GM18520 (cell line): ENCODE measurements at regions not wholly inside any gene's neighbourhood (a gene's known extent, or its start where the extent isn't known, plus 50 kb on each side); places are given as distances from the start of the nearest gene placed in this dataset.

Experiments
- ATAC-seq: cut with Tn5 transposase; IDR thresholded peaks from one replicate; pipeline ENCODE4 v1.9.1; 2021; ENCODE audit not compliant: unreplicated experiment

- no peak for ATAC-seq
These were observed 52.4 kb upstream of the AGPS start for GRCh38 chr2:177340158-177340557.

- no peak for ATAC-seq
These were observed 49.8 kb upstream of the AGPS start for GRCh38 chr2:177342736-177343135.
